ENCODE measurements at regions not wholly inside any gene's neighbourhood (a gene's known extent, or its start where the extent isn't known, plus 50 kb on each side); places are given as distances from the start of the nearest gene placed in this dataset.
"Not testable (repeated sequence)": the region's sequence is repeated elsewhere in the genome, so short reads cannot be mapped to it uniquely, and the experiment has no call there.

DNA sequence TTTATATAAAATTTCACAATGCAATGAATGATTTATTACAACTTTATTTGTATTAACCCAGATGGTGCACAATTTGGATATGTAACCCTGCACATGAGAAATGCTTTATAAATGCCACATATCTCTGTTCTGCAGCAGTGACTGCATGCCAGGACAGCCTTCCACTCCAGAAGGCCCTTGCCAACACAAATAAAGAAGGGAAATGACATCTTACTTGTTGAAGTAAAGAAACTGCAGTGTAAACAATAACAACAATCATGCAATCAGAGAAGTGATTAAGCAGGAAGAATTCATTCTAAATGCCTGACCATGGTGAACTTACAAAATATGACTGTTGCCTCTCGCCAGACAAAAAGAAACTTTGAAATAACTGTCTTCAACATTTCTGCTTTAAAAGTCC, 129.9 kb upstream of the CHST9 start:
- TF ChIP-seq POLR2A (IDR thresholded peaks at IDR 0.05; ENCODE audit: low read depth, low read length) = no peak
- no peak for TF ChIP-seq POLR2AphosphoS5 (IDR thresholded peaks at IDR 0.05; ENCODE audit: low read depth, low read length)
- TF ChIP-seq TAF1 (IDR thresholded peaks at IDR 0.05; ENCODE audit: borderline replicate concordance, low read depth, low read length) = no peak
- no peak for FAIRE-seq
- no peak for DNase-seq (ENCODE audit: insufficient read length)

DNA sequence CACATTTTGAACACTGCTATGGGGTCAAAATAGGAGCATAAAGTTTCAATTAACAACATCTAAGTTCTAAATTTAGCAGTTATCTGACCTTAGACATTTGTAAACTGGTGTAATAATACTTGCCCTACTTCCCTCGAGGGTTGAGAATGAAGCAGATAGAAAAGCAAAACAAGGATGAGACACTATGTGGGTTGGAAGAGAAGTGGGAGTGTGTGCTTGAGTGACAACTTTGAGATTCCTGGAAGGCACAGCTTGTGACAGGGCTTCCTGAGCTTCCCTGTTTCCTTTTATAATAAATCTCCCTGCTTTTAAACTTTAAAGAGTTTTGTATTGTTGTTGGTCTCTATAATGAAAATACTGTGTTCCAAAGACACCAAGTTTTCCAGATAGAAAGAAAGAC, 128.6 kb upstream of the CHST9 start:
- FAIRE-seq (no peak), DNase-seq (ENCODE audit: insufficient read length) (no peak)
- TF ChIP-seq POLR2AphosphoS5 (IDR thresholded peaks at IDR 0.05; ENCODE audit: low read depth, low read length) = no peak
- TF ChIP-seq POLR2A (IDR thresholded peaks at IDR 0.05; ENCODE audit: low read depth, low read length) = no peak
- TF ChIP-seq TAF1 (IDR thresholded peaks at IDR 0.05; ENCODE audit: borderline replicate concordance, low read depth, low read length) = no peak

DNA sequence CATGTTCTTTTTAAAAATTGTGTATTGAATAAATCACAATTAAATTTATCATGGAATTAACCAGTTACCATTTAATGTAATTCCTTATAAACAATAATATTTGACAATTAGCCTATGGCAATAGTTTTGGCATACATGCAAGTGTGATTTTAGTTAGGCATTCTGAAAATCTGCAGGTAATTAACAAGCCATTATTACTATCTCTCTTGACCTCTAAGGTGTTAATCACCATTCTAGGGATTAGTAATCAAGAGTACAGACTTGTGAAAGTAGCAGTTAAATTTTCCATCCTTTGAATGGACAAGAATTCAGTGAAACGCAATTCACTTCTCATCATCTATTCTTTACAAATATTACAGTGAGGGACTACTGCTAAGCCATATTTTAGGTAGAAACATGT, 127.7 kb upstream of the CHST9 start:
- no peak for DNase-seq (ENCODE audit: insufficient read length)
- FAIRE-seq = no peak
- TF ChIP-seq TAF1 (IDR thresholded peaks at IDR 0.05; ENCODE audit: borderline replicate concordance, low read depth, low read length) (no peak), POLR2A (IDR thresholded peaks at IDR 0.05; ENCODE audit: low read depth, low read length) (no peak), POLR2AphosphoS5 (IDR thresholded peaks at IDR 0.05; ENCODE audit: low read depth, low read length) (no peak)

DNA sequence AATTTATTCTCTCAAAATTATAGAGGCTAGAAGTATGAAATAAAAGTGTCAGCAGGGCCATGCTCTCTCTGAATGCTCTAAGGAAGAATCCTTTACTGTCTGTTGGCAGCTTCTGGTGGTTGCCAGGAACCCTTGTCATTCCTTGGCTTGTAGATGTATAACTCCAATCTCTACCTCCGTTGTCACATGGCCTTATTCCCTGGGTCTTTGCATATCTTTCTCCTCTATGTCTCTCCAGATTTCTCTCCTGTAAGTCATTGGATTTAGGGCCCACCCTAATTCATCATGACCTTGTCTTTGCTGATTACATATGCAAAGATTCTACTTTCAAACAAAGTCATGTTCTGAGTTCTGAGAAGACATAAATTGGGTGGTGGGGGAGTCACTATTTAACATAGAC, 127.0 kb upstream of the CHST9 start:
- no peak for FAIRE-seq
- no peak for TF ChIP-seq POLR2AphosphoS5 (IDR thresholded peaks at IDR 0.05; ENCODE audit: low read depth, low read length)

DNA sequence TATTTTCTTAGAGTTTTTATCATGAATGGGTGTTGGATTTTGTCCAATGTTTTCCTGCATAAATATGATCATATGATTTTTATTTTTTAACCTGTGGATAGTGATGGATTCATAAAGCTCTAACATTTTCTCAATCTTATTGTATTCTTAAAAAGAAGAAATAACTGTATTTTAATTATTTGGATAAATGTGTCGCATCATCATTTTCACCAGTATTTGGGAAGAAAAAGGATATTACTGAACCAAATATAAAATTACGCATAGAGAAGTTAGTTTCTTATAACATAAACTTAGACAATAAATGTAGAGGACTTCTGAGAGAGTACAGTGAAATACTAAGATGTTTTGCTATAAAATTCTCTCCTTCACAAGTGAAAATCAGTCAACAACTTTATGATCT, 126.0 kb upstream of the CHST9 start:
- FAIRE-seq (no peak), DNase-seq (ENCODE audit: insufficient read length) (no peak)
- TF ChIP-seq POLR2AphosphoS5 (IDR thresholded peaks at IDR 0.05; ENCODE audit: low read depth, low read length) (no peak), POLR2A (IDR thresholded peaks at IDR 0.05; ENCODE audit: low read depth, low read length) (no peak), TAF1 (IDR thresholded peaks at IDR 0.05; ENCODE audit: borderline replicate concordance, low read depth, low read length) (no peak)

More for the DNA sequence above, 127.0 kb upstream of the CHST9 start:
- no peak for DNase-seq (ENCODE audit: insufficient read length)

DNA sequence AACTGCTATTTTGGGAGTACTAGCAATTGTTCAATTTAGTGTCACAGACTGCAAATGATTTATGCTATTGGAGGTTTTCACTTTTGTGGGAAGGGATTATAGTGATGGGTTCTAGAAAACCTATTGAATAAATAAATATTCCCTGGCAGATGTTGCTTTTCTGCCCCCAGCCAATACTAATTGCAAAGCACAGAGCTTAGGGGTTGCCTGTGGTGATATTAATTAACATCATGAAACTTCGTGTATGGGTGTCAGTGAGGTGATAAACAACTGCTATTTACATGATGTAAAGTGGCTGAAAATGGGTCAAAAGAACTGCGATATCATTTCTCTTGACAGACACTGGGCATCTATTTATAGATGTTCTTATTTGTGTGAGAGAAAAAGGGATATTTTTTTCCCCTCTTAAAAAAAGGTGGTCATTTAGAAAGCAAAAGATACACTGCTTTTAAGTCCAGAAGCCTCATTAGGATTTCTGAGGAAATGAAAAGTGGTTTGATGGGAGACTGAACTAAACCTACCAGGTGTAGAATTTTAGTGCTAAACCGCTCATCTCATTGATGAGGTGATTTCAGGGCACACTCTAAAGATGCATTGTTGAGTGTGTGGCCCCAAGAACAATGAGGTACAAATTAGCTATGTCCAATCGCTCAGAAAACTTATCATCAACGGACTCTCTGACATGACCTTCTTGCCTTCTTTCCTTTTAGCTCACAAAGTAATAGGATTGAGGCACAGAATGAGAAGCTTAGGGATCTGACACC, 116.7 kb upstream of the CHST9 start:
- FAIRE-seq = no peak

DNA sequence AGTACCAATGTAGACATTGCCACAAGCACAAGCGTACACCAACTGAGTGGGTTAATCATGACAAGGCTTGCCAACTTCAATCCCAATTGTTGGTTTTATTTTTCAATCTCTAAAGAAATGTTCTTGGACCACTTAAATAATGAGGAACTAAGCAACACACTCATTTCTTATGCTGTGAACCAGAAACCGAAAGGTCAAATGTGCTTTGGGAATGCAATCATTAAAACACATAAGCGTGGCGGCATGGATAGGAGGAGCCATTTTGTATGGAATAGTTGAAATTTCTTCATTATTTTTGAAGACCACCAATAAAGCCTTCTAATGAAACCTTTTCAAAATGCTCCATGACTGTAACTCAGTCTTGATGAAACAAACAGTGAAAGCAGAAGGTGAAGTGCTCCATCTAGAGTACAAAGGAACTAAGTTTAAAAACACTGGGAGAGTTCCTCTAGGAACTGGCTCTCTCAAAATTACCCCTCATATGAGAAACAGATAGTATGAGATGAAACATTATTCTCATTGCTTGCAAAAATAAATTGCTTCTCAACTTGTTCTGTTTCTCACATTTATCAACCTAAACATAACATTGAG, 113.2 kb upstream of the CHST9 start:
- TF ChIP-seq POLR2AphosphoS5 (IDR thresholded peaks at IDR 0.05; ENCODE audit: low read depth, low read length) (no peak), POLR2A (IDR thresholded peaks at IDR 0.05; ENCODE audit: low read depth, low read length) (no peak), TAF1 (IDR thresholded peaks at IDR 0.05; ENCODE audit: borderline replicate concordance, low read depth, low read length) (no peak)
- DNase-seq (ENCODE audit: insufficient read length) = no peak
- no peak for FAIRE-seq

More for the DNA sequence above, 116.7 kb upstream of the CHST9 start:
- TF ChIP-seq TAF1 (IDR thresholded peaks at IDR 0.05; ENCODE audit: borderline replicate concordance, low read depth, low read length) = no peak
- TF ChIP-seq POLR2AphosphoS5 (IDR thresholded peaks at IDR 0.05; ENCODE audit: low read depth, low read length) = no peak
- TF ChIP-seq POLR2A (IDR thresholded peaks at IDR 0.05; ENCODE audit: low read depth, low read length) = no peak
- DNase-seq (ENCODE audit: insufficient read length) = no peak

DNA sequence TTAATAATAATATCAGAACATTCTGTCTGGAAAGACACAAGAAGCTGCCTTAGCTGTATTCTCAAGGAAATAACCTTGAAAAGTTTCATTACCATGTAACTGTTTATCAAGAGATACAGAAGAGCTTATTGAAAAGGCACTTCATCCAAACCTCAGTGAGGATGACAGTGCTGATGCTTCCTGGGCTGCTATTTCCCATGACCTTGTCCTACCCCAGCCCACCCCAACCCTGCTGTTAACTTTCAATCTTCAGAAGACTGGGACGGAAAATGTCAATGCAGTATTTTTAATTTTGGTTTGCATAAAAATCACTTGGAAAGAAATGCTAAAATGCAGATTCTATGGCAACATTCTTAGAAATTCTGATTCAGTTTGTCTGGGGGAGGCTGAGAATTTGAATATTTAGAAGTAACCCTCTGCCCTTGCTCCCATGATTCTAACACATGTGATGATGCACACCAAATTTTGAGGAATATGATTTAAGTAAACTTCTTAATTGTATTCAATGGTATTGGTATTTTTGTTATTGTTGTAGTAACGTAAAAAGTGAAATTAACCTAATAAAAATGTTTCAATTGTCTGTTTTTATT, 101.0 kb upstream of the CHST9 start:
- DNase-seq (ENCODE audit: insufficient read length); FAIRE-seq: not testable (repeated sequence)

DNA sequence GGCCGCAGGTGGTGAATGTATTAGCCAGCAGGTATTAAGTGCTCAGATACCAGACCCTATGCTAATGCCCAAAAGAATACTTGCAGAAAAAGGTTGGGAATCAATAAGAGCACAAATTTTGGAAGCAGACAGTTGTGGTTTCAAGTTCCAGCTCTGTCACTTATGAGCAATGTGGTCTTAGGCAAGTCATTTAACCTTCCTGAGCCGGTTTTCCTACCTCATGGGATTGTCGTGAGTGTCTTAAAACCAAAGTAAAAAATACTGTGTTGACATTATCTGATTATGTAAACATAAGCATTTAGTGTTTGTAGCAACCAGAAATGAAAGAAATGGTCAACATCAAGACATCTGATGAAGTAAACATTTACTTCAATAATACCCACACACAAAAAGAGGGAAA, 93.0 kb upstream of the CHST9 start:
- DNase-seq (ENCODE audit: insufficient read length) (no peak), FAIRE-seq (no peak)
- TF ChIP-seq POLR2AphosphoS5 (IDR thresholded peaks at IDR 0.05; ENCODE audit: low read depth, low read length) (no peak), POLR2A (IDR thresholded peaks at IDR 0.05; ENCODE audit: low read depth, low read length) (no peak), TAF1 (IDR thresholded peaks at IDR 0.05; ENCODE audit: borderline replicate concordance, low read depth, low read length) (no peak)

DNA sequence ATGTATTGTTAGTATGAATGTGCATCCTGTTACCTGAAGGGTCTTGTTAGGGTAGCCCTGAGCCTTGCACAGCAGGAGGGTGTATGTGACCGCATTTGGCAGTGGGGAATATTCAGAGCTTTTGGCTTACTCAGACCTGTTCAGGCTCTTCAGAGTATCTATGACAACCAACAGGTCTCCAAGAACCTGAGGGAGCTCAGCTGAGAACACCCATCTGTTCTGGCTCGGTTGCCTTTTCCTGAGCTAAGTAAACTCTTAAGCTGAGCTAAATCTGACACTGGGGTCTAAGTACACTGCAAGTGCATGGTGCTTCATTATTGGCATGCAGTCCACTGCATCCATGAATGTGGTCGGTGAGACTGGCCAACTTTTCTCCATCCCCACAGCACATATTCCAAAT, 92.4 kb upstream of the CHST9 start:
- FAIRE-seq (no peak), DNase-seq (ENCODE audit: insufficient read length) (no peak)
- no peak for TF ChIP-seq POLR2AphosphoS5 (IDR thresholded peaks at IDR 0.05; ENCODE audit: low read depth, low read length)
- no peak for TF ChIP-seq TAF1 (IDR thresholded peaks at IDR 0.05; ENCODE audit: borderline replicate concordance, low read depth, low read length)
- TF ChIP-seq POLR2A (IDR thresholded peaks at IDR 0.05; ENCODE audit: low read depth, low read length) = no peak

DNA sequence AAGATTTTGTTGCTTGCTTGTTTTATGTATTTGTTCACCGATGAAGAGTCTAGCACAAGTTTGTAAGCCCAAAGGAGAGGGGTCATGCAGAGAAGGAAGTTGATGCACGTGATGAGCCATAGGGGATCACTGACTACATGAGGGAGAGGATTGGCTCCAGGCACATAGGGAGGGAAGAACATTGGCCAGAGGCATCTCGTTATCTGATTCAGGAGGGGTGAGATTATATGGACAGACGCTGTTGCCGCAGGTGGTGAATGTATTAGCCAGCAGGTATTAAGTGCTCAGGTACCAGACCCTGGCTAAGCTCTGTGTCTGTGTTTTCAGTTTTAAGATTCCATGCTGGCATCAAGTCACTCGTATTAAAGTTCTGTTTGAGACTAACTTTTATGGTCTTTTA, 91.8 kb upstream of the CHST9 start:
- FAIRE-seq (no peak), DNase-seq (ENCODE audit: insufficient read length) (no peak)
- TF ChIP-seq TAF1 (IDR thresholded peaks at IDR 0.05; ENCODE audit: borderline replicate concordance, low read depth, low read length) = no peak

DNA sequence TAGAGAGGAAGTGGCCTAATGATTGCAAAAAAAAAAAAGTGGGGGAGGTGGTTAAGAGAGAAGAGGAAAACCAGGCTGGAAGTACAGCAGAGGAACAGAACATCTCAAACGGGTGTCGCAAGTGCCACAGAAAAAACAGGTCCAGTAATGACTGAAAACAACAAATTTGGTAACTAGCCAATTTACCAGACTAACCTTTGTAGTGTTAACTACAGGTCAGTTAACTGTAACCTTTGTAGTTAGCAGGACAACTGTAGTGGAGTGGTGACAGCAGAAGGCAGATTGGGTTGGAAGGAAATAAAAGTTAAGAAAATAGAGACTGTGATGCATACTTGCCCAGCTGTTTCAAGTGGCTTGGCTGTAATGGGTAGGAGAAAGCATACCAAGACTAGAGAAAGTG, 91.4 kb upstream of the CHST9 start:
- DNase-seq (ENCODE audit: insufficient read length) (no peak), FAIRE-seq (no peak)
- no peak for TF ChIP-seq POLR2AphosphoS5 (IDR thresholded peaks at IDR 0.05; ENCODE audit: low read depth, low read length)
- TF ChIP-seq POLR2A (IDR thresholded peaks at IDR 0.05; ENCODE audit: low read depth, low read length) = no peak
- TF ChIP-seq TAF1 (IDR thresholded peaks at IDR 0.05; ENCODE audit: borderline replicate concordance, low read depth, low read length) = no peak

Data from GM12892 (cell line).